ENCODE measurements at regions not wholly inside any gene's neighbourhood (a gene's known extent, or its start where the extent isn't known, plus 50 kb on each side); places are given as distances from the start of the nearest gene placed in this dataset.

DNA sequence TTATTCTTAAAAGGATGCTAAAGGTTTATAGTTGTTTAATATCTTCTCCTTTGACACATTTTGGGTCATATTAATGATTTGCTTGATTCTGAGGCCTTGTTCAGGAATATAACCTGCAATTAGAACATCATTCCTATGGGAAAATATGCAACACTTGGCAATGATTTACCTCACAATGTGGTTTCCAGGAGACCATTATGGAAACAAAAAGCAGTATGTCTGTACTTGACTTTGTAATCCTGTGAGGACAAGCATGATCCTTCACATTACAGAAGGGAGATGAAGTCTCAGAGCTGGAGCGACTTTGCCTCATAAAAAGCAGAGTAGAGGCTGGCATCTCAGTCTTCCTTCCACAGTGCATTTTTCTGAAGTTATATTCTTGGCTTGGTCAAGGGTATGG is 57.0 kb upstream of the CDCA7L start:
- DNase-seq, result no peak

DNA sequence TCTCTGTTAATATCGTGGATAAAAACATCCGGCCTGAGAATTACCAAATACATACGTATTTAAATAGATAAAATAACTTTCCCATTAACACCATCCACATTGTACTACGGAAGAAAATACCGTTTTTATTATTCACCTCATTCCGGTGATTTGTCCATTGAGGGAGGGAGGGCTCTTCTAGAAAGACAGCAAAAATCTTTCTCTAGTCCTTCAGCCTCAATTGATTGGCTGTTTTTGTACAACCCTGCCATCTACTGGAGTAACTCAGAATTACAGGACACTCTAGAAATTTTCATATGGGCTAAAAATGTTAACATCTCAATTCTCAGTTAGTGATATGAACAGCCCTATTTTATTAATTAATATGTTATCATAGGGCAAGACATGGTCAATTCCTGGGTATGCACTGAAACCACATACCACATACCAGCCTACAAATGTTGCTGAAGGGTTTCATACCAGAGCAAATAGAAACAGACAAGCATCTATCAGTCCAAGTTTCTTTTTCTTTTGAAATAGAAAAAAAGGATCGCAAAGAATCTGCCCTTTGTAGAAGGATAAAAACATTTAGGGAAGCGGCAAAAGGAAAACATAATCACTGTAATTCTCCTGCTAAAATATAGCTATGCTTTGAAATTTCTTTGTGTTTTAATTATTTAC is 55.8 kb upstream of the CDCA7L start:
- DNase-seq, result peak; percentile 81

GRCh38 chr7:21999896-22000295 is 54.2 kb upstream of the CDCA7L start:
- DNase-seq, result no peak

GRCh38 chr7:21996641-21997040 is 50.9 kb upstream of the CDCA7L start:
- DNase-seq, result peak; percentile 70

Measured in dermis blood vessel endothelial cell (primary cell).